Endothelial cell of umbilical vein (primary cell): ENCODE measurements at regions not wholly inside any gene's neighbourhood (a gene's known extent, or its start where the extent isn't known, plus 50 kb on each side); places are given as distances from the start of the nearest gene placed in this dataset.

Source experiments
- BruUV-seq: library from RNA; stranded (reverse); fragments of 400-500 nt; replicated peaks from 2 replicates; lab custom pipeline; 2021; lab: Mats Ljungman, UMichigan
- CTCF ChIA-PET: fragments of 300-600, 350-600 bp; sonication (Branson Sonifier 250); formaldehyde crosslinking; loops from one replicate; lab custom pipeline; 2021; ENCODE audit warnings: antibody characterized with exemption, inconsistent platforms; lab: Charles Lee
- POLR2A ChIA-PET: fragments of 300-600, 350-600 bp; sonication (Branson Sonifier 250); formaldehyde crosslinking; loops from one replicate; lab custom pipeline; 2021; ENCODE audit warnings: antibody characterized with exemption, inconsistent platforms; lab: Charles Lee
- DNase-seq: peaks from one replicate; pipeline ENCODE4 v3.0.0-alpha.2; 2011; ENCODE audit warnings: low read depth, low spot score
- FAIRE-seq: peaks from 2 replicates; lab custom pipeline; 2011; peaks lifted over from hg19 to GRCh38; lab: Jason Lieb, UNC
- H2AFZ ChIP-seq: 2 replicates; pipeline ENCODE4 v1.6.0; 2012; ENCODE audit warnings: low read depth, low read length, control low read depth, inconsistent platforms
- H3K27ac ChIP-seq: 2 replicates; pipeline ENCODE4 v1.5.1; 2011; ENCODE audit warnings: low read depth, mild to moderate bottlenecking, control low read depth, low read length, moderate library complexity; ENCODE audit not compliant: insufficient read depth
- H3K27me3 ChIP-seq, 2 experiments: 2 replicates each; pipeline versions ENCODE4 v1.6.0 to v1.6.1; 2011; ENCODE audit warnings: low read length in 2 of 2, mixed read lengths in 1 of 2; ENCODE audit not compliant: control insufficient read depth in 2 of 2, insufficient read depth in 2 of 2
- H3K36me3 ChIP-seq, 2 experiments: 2 replicates in 1 of 2; 3 replicates in 1 of 2; pipeline ENCODE4 v1.5.1; 2011; ENCODE audit warnings: low read length in 2 of 2, mild to moderate bottlenecking in 1 of 2, moderate library complexity in 1 of 2; ENCODE audit not compliant: control insufficient read depth in 2 of 2, insufficient read depth in 2 of 2; ENCODE audit errors: extremely low read depth in 1 of 2
- H3K4me1 ChIP-seq: 3 replicates; pipeline ENCODE4 v1.5.1; 2011; ENCODE audit warnings: mild to moderate bottlenecking, low read length; ENCODE audit not compliant: control insufficient read depth, insufficient read depth; ENCODE audit errors: extremely low read depth
- H3K4me2 ChIP-seq: 2 replicates; pipeline ENCODE4 v1.6.1; 2011; ENCODE audit warnings: low read length, control low read depth, mixed read lengths; ENCODE audit not compliant: insufficient read depth
- H3K4me3 ChIP-seq, 3 experiments: fragments of 200-600 bp in 1 of 3; sonication (generic), shearing (Covaris generic) in 1 of 3; replicated peaks in 1 of 3; 2 replicates each; pipeline ENCODE4 v1.5.1; 2011 to 2016; ENCODE audit warnings: control low read depth in 3 of 3, low read length in 3 of 3, mild to moderate bottlenecking in 2 of 3, inconsistent platforms in 1 of 3, low read depth in 1 of 3, moderate library complexity in 1 of 3; ENCODE audit not compliant: insufficient read depth in 1 of 3
- H3K79me2 ChIP-seq: 2 replicates; pipeline ENCODE4 v1.6.0; 2012; ENCODE audit warnings: low read length, inconsistent platforms; ENCODE audit not compliant: control insufficient read depth, insufficient read depth
- H3K9ac ChIP-seq: replicated peaks from 2 replicates; pipeline ENCODE3; 2011; ENCODE audit warnings: low read length, control low read depth; ENCODE audit not compliant: insufficient read depth; ENCODE audit errors: extremely low read depth
- H3K9me1 ChIP-seq: replicated peaks from 3 replicates; pipeline ENCODE4 v1.6.0; 2011; ENCODE audit warnings: mild to moderate bottlenecking, low read length; ENCODE audit not compliant: control insufficient read depth, insufficient read depth; ENCODE audit errors: extremely low read depth
- H3K9me3 ChIP-seq: replicated peaks from 2 replicates; pipeline ENCODE4 v1.5.1; 2012; ENCODE audit warnings: low read length, inconsistent platforms; ENCODE audit not compliant: control insufficient read depth, insufficient read depth
- H4K20me1 ChIP-seq: replicated peaks from 2 replicates; pipeline ENCODE3; 2011; ENCODE audit warnings: mild to moderate bottlenecking, low read length; ENCODE audit not compliant: control insufficient read depth, insufficient read depth; ENCODE audit errors: extremely low read depth
- EZH2 ChIP-seq: IDR thresholded peaks from 2 replicates; pipeline ENCODE4 v1.6.1; 2012; ENCODE audit warnings: borderline replicate concordance, low read depth, mild to moderate bottlenecking, moderate library complexity, low read length, inconsistent platforms; ENCODE audit not compliant: severe bottlenecking
- FOS ChIP-seq: IDR thresholded peaks from 2 replicates; pipeline ENCODE4 v1.6.1; 2011; ENCODE audit warnings: mild to moderate bottlenecking, low read length, moderate library complexity, borderline replicate concordance; ENCODE audit not compliant: insufficient read depth
- GATA2 ChIP-seq: IDR thresholded peaks from 2 replicates; pipeline ENCODE4 v1.7.0; 2011; ENCODE audit warnings: low read depth, mild to moderate bottlenecking, moderate library complexity, mixed read lengths, low read length; ENCODE audit not compliant: insufficient read length, insufficient read depth
- JUN ChIP-seq: IDR thresholded peaks from 2 replicates; pipeline ENCODE4 v1.6.1; 2011; ENCODE audit warnings: borderline replicate concordance, low read depth; ENCODE audit not compliant: insufficient read length, insufficient read depth
- MYC ChIP-seq: IDR thresholded peaks from one replicate; pipeline ENCODE4 v1.6.1; 2011; ENCODE audit warnings: mild to moderate bottlenecking, low read depth, low read length
- POLR2A ChIP-seq: IDR thresholded peaks from 2 replicates; pipeline ENCODE4 v1.6.1; 2012; ENCODE audit warnings: low read depth, mild to moderate bottlenecking, control low read depth, low read length
- POLR2AphosphoS5 ChIP-seq: IDR thresholded peaks from 2 replicates; pipeline ENCODE4 v1.6.1; 2012; ENCODE audit warnings: low read depth, mild to moderate bottlenecking, control low read depth, low read length, moderate library complexity; ENCODE audit not compliant: insufficient read depth
- dilution Hi-C: fragments of 300-500 bp; cut with MboI; formaldehyde crosslinking; loops from one replicate; pipeline ENCODE4 v1.15.0; 2019; ENCODE audit warnings: low sequenced_read_pairs; ENCODE audit not compliant: extremely low pct_ligation_motif_present
- intact Hi-C: fragments of 100-400 bp; cut with micrococcal nuclease; formaldehyde crosslinking; loops from one replicate; pipeline ENCODE4 v1.10.0; 2022
- TF ChIP-seq, protein P1 (sequence below): IDR thresholded peaks from 2 replicates; pipeline ENCODE4 v1.6.1; 2011; ENCODE audit not compliant: insufficient read depth, insufficient read length
- TF ChIP-seq, protein P2 (sequence below), 2 donors: IDR thresholded peaks; 1 replicate in 1 of 2; 2 replicates in 1 of 2; pipeline ENCODE4 v1.5.1; 2011; ENCODE audit warnings: low read length in 2 of 2, mild to moderate bottlenecking in 2 of 2, moderate library complexity in 2 of 2, control low read depth in 1 of 2, inconsistent platforms in 1 of 2, low read depth in 1 of 2; ENCODE audit not compliant: insufficient read depth in 1 of 2; ENCODE audit errors: extremely low read depth in 1 of 2

GRCh38 chr13:99725644-99726043, 224.4 kb downstream of the TM9SF2 start:
- no peaks in the 10 kb centered on the region for H4K20me1 ChIP-seq
- H3K27ac ChIP-seq, result no peak overlapping the region
- no peaks in the 10 kb centered on the region for H3K9me3 ChIP-seq
- no peak overlapping the region for H3K9ac ChIP-seq
- H3K79me2 ChIP-seq, result no peaks in the 10 kb centered on the region
- H3K27me3 ChIP-seq, result no peaks in the 10 kb centered on the region
- no peak for FAIRE-seq
- H3K4me1 ChIP-seq, result no peaks in the 10 kb centered on the region
- intact Hi-C loops, result no loop called here
- H3K9me1 ChIP-seq, result no peaks in the 10 kb centered on the region
- TF ChIP-seq GATA2 (no peak), EZH2 (no peak), POLR2AphosphoS5 (no peak), POLR2A (no peak), FOS (no peak), MYC (no peak), JUN (no peak)
- TF ChIP-seq, protein P1, sequence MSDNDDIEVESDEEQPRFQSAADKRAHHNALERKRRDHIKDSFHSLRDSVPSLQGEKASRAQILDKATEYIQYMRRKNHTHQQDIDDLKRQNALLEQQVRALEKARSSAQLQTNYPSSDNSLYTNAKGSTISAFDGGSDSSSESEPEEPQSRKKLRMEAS, result no peak
- TF ChIP-seq, protein P2, sequence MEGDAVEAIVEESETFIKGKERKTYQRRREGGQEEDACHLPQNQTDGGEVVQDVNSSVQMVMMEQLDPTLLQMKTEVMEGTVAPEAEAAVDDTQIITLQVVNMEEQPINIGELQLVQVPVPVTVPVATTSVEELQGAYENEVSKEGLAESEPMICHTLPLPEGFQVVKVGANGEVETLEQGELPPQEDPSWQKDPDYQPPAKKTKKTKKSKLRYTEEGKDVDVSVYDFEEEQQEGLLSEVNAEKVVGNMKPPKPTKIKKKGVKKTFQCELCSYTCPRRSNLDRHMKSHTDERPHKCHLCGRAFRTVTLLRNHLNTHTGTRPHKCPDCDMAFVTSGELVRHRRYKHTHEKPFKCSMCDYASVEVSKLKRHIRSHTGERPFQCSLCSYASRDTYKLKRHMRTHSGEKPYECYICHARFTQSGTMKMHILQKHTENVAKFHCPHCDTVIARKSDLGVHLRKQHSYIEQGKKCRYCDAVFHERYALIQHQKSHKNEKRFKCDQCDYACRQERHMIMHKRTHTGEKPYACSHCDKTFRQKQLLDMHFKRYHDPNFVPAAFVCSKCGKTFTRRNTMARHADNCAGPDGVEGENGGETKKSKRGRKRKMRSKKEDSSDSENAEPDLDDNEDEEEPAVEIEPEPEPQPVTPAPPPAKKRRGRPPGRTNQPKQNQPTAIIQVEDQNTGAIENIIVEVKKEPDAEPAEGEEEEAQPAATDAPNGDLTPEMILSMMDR (IDR thresholded peaks at IDR 0.05; ENCODE audit: extremely low read depth in 1 of 2, insufficient read depth in 1 of 2, low read depth in 1 of 2, low read length in 2 of 2), result no peak
- no peak overlapping the region for H2AFZ ChIP-seq
- no peak for DNase-seq
- dilution Hi-C loops, result no loop called here
- POLR2A ChIA-PET, result no interaction called here
- no peaks in the 10 kb centered on the region for H3K36me3 ChIP-seq
- no peak overlapping the region for H3K4me3 ChIP-seq
- no peak overlapping the region for H3K4me2 ChIP-seq
- BruUV-seq, result no TSS peak
- CTCF ChIA-PET, result interaction anchor here (1.0 kb wide), 1 partner anchor 9 kb away, joined by 3 read pairs; no protein-coding TSS in a partner anchor
